Neural progenitor cell (in vitro differentiated cells): ENCODE measurements at regions not wholly inside any gene's neighbourhood (a gene's known extent, or its start where the extent isn't known, plus 50 kb on each side); places are given as distances from the start of the nearest gene placed in this dataset.

Source experiments
- CTCF ChIP-seq: fragments of 200-600 bp; sonication (generic); IDR thresholded peaks from 2 replicates; pipeline ENCODE4 v1.5.1; 2017; ENCODE audit warnings: antibody characterized with exemption, mild to moderate bottlenecking
- EZH2 ChIP-seq: fragments of 200-600 bp; sonication (generic); IDR thresholded peaks from 2 replicates; pipeline ENCODE4 v1.6.1; 2017; ENCODE audit warnings: antibody characterized with exemption, mild to moderate bottlenecking, moderate library complexity
- EZH2phosphoT487 ChIP-seq: fragments of 200-600 bp; sonication (generic); IDR thresholded peaks from 2 replicates; pipeline ENCODE4 v1.6.1; 2017; ENCODE audit warnings: antibody characterized with exemption

- TF ChIP-seq CTCF (no peak), EZH2phosphoT487 (no peak), EZH2 (no peak)
Measured at GRCh38 chr1:175822580-175822979, 79.2 kb upstream of the TNR start.
